Trophoblast cell (in vitro differentiated cells and primary cell): ENCODE measurements at regions not wholly inside any gene's neighbourhood (a gene's known extent, or its start where the extent isn't known, plus 50 kb on each side); places are given as distances from the start of the nearest gene placed in this dataset.
A peak's percentile ranks its signal among the peaks of the same experiment; 100 is the strongest.

ENCODE experiments used
- DNase-seq, 2 donors: peaks; one replicate each; pipeline ENCODE4 v3.0.0-alpha.2; 2016
- H2AFZ ChIP-seq: 2 replicates; pipeline ENCODE4 v1.6.1; 2013; ENCODE audit warnings: low read length, moderate library complexity, mild to moderate bottlenecking; ENCODE audit not compliant: insufficient read depth, poor library complexity
- H2AK5ac ChIP-seq: 2 replicates; pipeline ENCODE4 v1.6.1; 2013; ENCODE audit warnings: mild to moderate bottlenecking, low read length
- H2BK120ac ChIP-seq: 2 replicates; pipeline ENCODE4 v1.6.1; 2013; ENCODE audit warnings: low read length, mild to moderate bottlenecking, moderate library complexity; ENCODE audit not compliant: insufficient read depth, poor library complexity
- H2BK12ac ChIP-seq: 2 replicates; pipeline ENCODE4 v1.6.1; 2013; ENCODE audit warnings: mild to moderate bottlenecking, low read length, moderate library complexity
- H2BK5ac ChIP-seq: 2 replicates; pipeline ENCODE4 v1.6.1; 2013; ENCODE audit warnings: low read length, low read depth, moderate library complexity, mild to moderate bottlenecking; ENCODE audit not compliant: poor library complexity
- H3K14ac ChIP-seq: 2 replicates; pipeline ENCODE4 v1.6.1; 2013; ENCODE audit warnings: mild to moderate bottlenecking, low read length
- H3K18ac ChIP-seq: 2 replicates; pipeline ENCODE4 v1.6.1; 2013; ENCODE audit warnings: mild to moderate bottlenecking, low read length
- H3K23ac ChIP-seq: 2 replicates; pipeline ENCODE4 v1.6.1; 2013; ENCODE audit warnings: low read length
- H3K27ac ChIP-seq: 2 replicates; pipeline ENCODE4 v1.5.1; 2013; ENCODE audit warnings: low read depth, mild to moderate bottlenecking, inconsistent platforms, low read length, moderate library complexity
- H3K27me3 ChIP-seq: 2 replicates; pipeline ENCODE4 v1.6.1; 2013; ENCODE audit warnings: inconsistent platforms, mild to moderate bottlenecking, low read length, moderate library complexity; ENCODE audit not compliant: insufficient read depth
- H3K36me3 ChIP-seq, 2 experiments: 1 replicate in 1 of 2; 2 replicates in 1 of 2; pipeline ENCODE4 v1.6.1; 2013; ENCODE audit warnings: low read length in 2 of 2, mild to moderate bottlenecking in 2 of 2, moderate library complexity in 1 of 2; ENCODE audit not compliant: insufficient read depth in 2 of 2, control insufficient read depth in 1 of 2
- H3K4ac ChIP-seq: 2 replicates; pipeline ENCODE4 v1.6.1; 2013; ENCODE audit warnings: low read depth, mild to moderate bottlenecking, low read length, moderate library complexity
- H3K4me1 ChIP-seq, 2 experiments: 1 replicate in 1 of 2; 2 replicates in 1 of 2; pipeline ENCODE4 v1.6.1; 2013; ENCODE audit warnings: low read length in 2 of 2, mild to moderate bottlenecking in 2 of 2, moderate library complexity in 1 of 2; ENCODE audit not compliant: insufficient read depth in 2 of 2, control insufficient read depth in 1 of 2
- H3K4me2 ChIP-seq: 2 replicates; pipeline ENCODE4 v1.6.1; 2013; ENCODE audit warnings: inconsistent platforms, mild to moderate bottlenecking, low read length, moderate library complexity
- H3K4me3 ChIP-seq: 2 replicates; pipeline ENCODE4 v1.5.1; 2013; ENCODE audit warnings: mild to moderate bottlenecking, low read depth, low read length, inconsistent platforms
- H3K79me1 ChIP-seq: one replicate; pipeline ENCODE4 v1.6.1; 2013; ENCODE audit warnings: low read length
- H3K79me2 ChIP-seq: 2 replicates; pipeline ENCODE4 v1.6.1; 2013; ENCODE audit warnings: low read length, mild to moderate bottlenecking; ENCODE audit not compliant: control insufficient read depth, insufficient read depth, poor library complexity
- H3K9ac ChIP-seq: 2 replicates; pipeline ENCODE4 v1.6.1; 2013; ENCODE audit warnings: mild to moderate bottlenecking, low read length
- H3K9me3 ChIP-seq: 2 replicates; pipeline ENCODE4 v1.6.1; 2013; ENCODE audit warnings: low read depth, mild to moderate bottlenecking, control low read depth, inconsistent platforms, low read length; ENCODE audit not compliant: insufficient read depth
- H4K12ac ChIP-seq: 2 replicates; pipeline ENCODE4 v1.6.1; 2013; ENCODE audit warnings: low read depth, mild to moderate bottlenecking, low read length, moderate library complexity
- H4K8ac ChIP-seq: 2 replicates; pipeline ENCODE4 v1.6.1; 2013; ENCODE audit warnings: low read depth, mild to moderate bottlenecking, low read length, moderate library complexity
- H4K91ac ChIP-seq: one replicate; pipeline ENCODE4 v1.6.1; 2013; ENCODE audit warnings: low read depth, mild to moderate bottlenecking, low read length, moderate library complexity
- WGBS: extraction: QIAGEN DNeasy Blood & Tissue Kit; methylation state at CpG from one replicate; pipeline ENCODE4 v1.1.7; 2013; ENCODE audit warnings: missing lambda C conversion rate; ENCODE audit not compliant: insufficient read length, insufficient coverage; ENCODE audit errors: extremely low coverage; 5-methylcytosine and 5-hydroxymethylcytosine counted together

DNA sequence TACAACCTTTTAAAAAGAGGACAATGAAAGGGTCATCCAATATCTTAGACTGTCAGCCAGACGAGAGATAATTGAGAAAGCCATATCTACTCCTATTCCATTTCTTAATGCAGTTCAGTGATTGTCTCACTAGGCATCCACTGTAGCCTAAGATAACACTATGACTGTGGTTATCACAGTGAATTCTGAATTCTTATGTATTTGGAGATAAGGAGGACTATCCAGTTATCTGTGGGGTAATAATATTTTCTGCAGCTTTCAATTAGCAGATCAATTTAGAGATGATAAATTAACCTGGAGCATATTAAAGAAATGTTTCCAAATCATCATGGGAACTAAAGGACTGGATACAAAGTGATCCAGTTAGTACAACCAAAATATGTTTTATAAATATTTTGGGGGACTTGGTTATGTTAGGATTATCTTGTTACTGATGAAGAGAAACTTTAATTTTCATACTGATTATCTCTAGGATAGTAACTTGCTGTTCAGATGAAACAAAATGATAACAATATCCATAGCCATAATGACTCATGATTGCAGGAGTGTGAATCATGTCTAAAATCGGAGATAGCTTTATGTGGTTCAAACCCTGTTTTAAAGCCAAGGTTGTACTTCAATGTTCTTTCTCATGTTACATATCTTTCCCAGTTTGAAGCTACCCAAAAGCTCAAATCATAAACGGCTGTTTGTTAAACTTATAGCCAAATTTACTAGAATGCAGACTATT is 1152.0 kb downstream of the HACE1 start:
- peak; percentile 13 to 73 for DNase-seq
- no peaks in the 10 kb centered on the region for H3K27me3 ChIP-seq
- WGBS = no CpG with 5 or more reads among the region's 3 CpGs
- no peak overlapping the region for H3K4ac ChIP-seq
- no peak overlapping the region for H2AFZ ChIP-seq
- no peaks in the 10 kb centered on the region for H3K79me1 ChIP-seq
- no peak overlapping the region for H2BK120ac ChIP-seq
- H3K27ac ChIP-seq = no peak overlapping the region
- no peak overlapping the region for H3K9ac ChIP-seq
- H3K9me3 ChIP-seq = no peaks in the 10 kb centered on the region
- H2BK12ac ChIP-seq = no peak overlapping the region
- H3K4me2 ChIP-seq = no peak overlapping the region
- no peaks in the 10 kb centered on the region for H3K79me2 ChIP-seq
- H4K8ac ChIP-seq = no peak overlapping the region
- H4K12ac ChIP-seq = no peak overlapping the region
- H3K4me3 ChIP-seq = no peak overlapping the region
- no peak overlapping the region for H2BK5ac ChIP-seq
- no peak overlapping the region for H2AK5ac ChIP-seq
- H3K14ac ChIP-seq = no peak overlapping the region
- H3K18ac ChIP-seq = no peak overlapping the region
- no peaks in the 10 kb centered on the region for H3K4me1 ChIP-seq
- no peaks in the 10 kb centered on the region for H3K36me3 ChIP-seq
- no peak overlapping the region for H4K91ac ChIP-seq
- H3K23ac ChIP-seq = no peak overlapping the region

GRCh38 chr6:103699769-103700168 is 1160.0 kb downstream of the HACE1 start:
- no peak overlapping the region for H3K23ac ChIP-seq
- H3K79me1 ChIP-seq = no peaks in the 10 kb centered on the region
- H4K8ac ChIP-seq = no peak overlapping the region
- no peak overlapping the region for H4K91ac ChIP-seq
- no peaks in the 10 kb centered on the region for H3K27me3 ChIP-seq
- no peaks in the 10 kb centered on the region for H3K79me2 ChIP-seq
- H2AK5ac ChIP-seq = no peak overlapping the region
- no peak overlapping the region for H3K18ac ChIP-seq
- H2BK12ac ChIP-seq = no peak overlapping the region
- no peak overlapping the region for H4K12ac ChIP-seq
- no peaks in the 10 kb centered on the region for H3K4me1 ChIP-seq
- no CpG with 5 or more reads among the region's 1 CpG for WGBS
- DNase-seq = no peak
- H3K4me3 ChIP-seq = no peak overlapping the region
- H3K36me3 ChIP-seq = no peaks in the 10 kb centered on the region
- no peak overlapping the region for H3K27ac ChIP-seq
- H3K4ac ChIP-seq = no peak overlapping the region
- H2BK5ac ChIP-seq = no peak overlapping the region
- no peak overlapping the region for H2BK120ac ChIP-seq
- no peak overlapping the region for H3K4me2 ChIP-seq
- no peaks in the 10 kb centered on the region for H3K9me3 ChIP-seq
- no peak overlapping the region for H3K9ac ChIP-seq
- no peak overlapping the region for H2AFZ ChIP-seq
- H3K14ac ChIP-seq = no peak overlapping the region

DNA sequence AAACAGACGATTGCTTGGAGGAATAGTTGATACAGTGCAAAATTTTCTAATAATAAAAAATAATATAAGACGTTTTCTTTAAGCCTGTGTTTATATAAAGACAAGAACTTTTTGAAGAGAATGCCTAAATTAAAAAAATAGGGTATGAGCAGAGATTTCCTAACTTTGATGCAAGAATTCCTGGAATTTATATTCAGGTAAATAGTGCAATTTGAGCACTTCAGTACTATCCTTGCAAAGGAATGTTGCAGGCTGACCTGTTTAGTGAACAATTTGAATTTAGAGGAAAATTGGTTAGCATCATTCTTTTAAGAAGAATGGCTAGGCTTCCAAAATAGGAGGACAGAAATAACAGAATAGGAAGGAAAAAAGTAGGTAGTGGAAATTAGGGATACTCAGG is 1172.3 kb downstream of the HACE1 start:
- Histone ChIP-seq H3K79me1 (no peaks in the 10 kb centered on the region), H3K9ac (no peak overlapping the region), H3K4ac (no peak overlapping the region), H4K91ac (no peak overlapping the region), H3K4me1 (no peaks in the 10 kb centered on the region), H4K12ac (no peak overlapping the region), H3K14ac (no peak overlapping the region), H2BK5ac (no peak overlapping the region), H4K8ac (no peak overlapping the region), H3K4me3 (no peak overlapping the region), H3K18ac (no peak overlapping the region), H3K9me3 (no peaks in the 10 kb centered on the region), H2AFZ (no peak overlapping the region), H3K27me3 (no peaks in the 10 kb centered on the region), H3K4me2 (no peak overlapping the region), H2BK120ac (no peak overlapping the region), H3K79me2 (no peaks in the 10 kb centered on the region), H2AK5ac (no peak overlapping the region), H2BK12ac (no peak overlapping the region), H3K23ac (no peak overlapping the region), H3K36me3 (no peaks in the 10 kb centered on the region), H3K27ac (no peak overlapping the region)
- no CpG with 5 or more reads among the region's 2 CpGs for WGBS
- peak in 1 of 2 donors; percentile 16 for DNase-seq

DNA sequence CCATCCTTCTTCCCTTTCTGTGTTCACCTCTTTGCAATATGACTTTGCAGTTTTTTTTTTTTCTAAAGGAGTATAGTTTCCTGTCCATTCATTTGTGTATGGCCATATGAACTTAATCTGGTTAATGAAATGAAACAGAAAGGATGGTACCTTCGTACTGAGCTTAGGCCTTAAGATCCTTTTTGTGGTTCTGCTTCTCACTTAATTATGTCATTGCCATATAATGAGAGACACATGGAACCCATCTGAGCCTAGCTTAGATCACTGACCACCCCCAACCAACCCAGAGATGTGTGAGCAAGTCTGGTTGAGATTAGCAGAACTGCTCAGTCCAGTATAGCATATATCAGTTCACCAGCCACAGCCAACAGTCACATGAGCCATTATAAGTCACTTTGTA is 1179.6 kb downstream of the HACE1 start:
- no peak overlapping the region for H3K4me2 ChIP-seq
- no peak overlapping the region for H3K14ac ChIP-seq
- H4K8ac ChIP-seq = no peak overlapping the region
- no peaks in the 10 kb centered on the region for H3K4me1 ChIP-seq
- no peak overlapping the region for H3K18ac ChIP-seq
- H3K4ac ChIP-seq = no peak overlapping the region
- no peak overlapping the region for H4K91ac ChIP-seq
- no peak overlapping the region for H2BK5ac ChIP-seq
- H2BK120ac ChIP-seq = no peak overlapping the region
- H3K9ac ChIP-seq = no peak overlapping the region
- no peak for DNase-seq
- H2BK12ac ChIP-seq = no peak overlapping the region
- H3K23ac ChIP-seq = no peak overlapping the region
- H3K79me1 ChIP-seq = no peaks in the 10 kb centered on the region
- no peak overlapping the region for H2AK5ac ChIP-seq
- H4K12ac ChIP-seq = no peak overlapping the region
- peaks cover 5% of the 10 kb centered on the region for H3K9me3 ChIP-seq
- no peaks in the 10 kb centered on the region for H3K36me3 ChIP-seq
- no CpG with 5 or more reads among the region's 1 CpG for whole genome bisulfite sequencing
- no peaks in the 10 kb centered on the region for H3K79me2 ChIP-seq
- no peak overlapping the region for H3K4me3 ChIP-seq
- no peak overlapping the region for H3K27ac ChIP-seq
- no peaks in the 10 kb centered on the region for H3K27me3 ChIP-seq
- no peak overlapping the region for H2AFZ ChIP-seq
